ENCODE measurements at regions not wholly inside any gene's neighbourhood (a gene's known extent, or its start where the extent isn't known, plus 50 kb on each side); places are given as distances from the start of the nearest gene placed in this dataset.

- FAIRE-seq = no peak
Observed at GRCh38 chr6:119591235-119591634, 241.7 kb upstream of the MAN1A1 start.

GRCh38 chr6:119590066-119590465 is 240.5 kb upstream of the MAN1A1 start:
- DNase-seq (ENCODE audit: low read depth) = peak; percentile 33
- no peak for TF ChIP-seq CTCF (IDR thresholded peaks at IDR 0.05; ENCODE audit: insufficient read depth, low read length, severe bottlenecking)
- Histone ChIP-seq H3K36me3 (ENCODE audit: control insufficient read depth, insufficient read depth, low read length) (no peaks in the 10 kb centered on the region), H3K4me3 (ENCODE audit: low read depth, low read length) (no peak overlapping the region), H3K27me3 (ENCODE audit: control insufficient read depth, insufficient read depth, low read length) (no peaks in the 10 kb centered on the region)
- FAIRE-seq = no peak

More at GRCh38 chr6:119591235-119591634, 241.7 kb upstream of the MAN1A1 start:
- Histone ChIP-seq H3K36me3 (ENCODE audit: control insufficient read depth, insufficient read depth, low read length) (no peaks in the 10 kb centered on the region), H3K4me3 (ENCODE audit: low read depth, low read length) (no peak overlapping the region), H3K27me3 (ENCODE audit: control insufficient read depth, insufficient read depth, low read length) (no peaks in the 10 kb centered on the region)
- TF ChIP-seq CTCF (IDR thresholded peaks at IDR 0.05; ENCODE audit: insufficient read depth, low read length, severe bottlenecking) = no peak
- DNase-seq (ENCODE audit: low read depth) = no peak

GRCh38 chr6:119587537-119587936 is 238.0 kb upstream of the MAN1A1 start:
- TF ChIP-seq CTCF (IDR thresholded peaks at IDR 0.05; ENCODE audit: insufficient read depth, low read length, severe bottlenecking) = no peak
- FAIRE-seq = no peak
- Histone ChIP-seq H3K36me3 (ENCODE audit: control insufficient read depth, insufficient read depth, low read length) (no peaks in the 10 kb centered on the region), H3K4me3 (ENCODE audit: low read depth, low read length) (no peak overlapping the region), H3K27me3 (ENCODE audit: control insufficient read depth, insufficient read depth, low read length) (no peaks in the 10 kb centered on the region)
- peak; percentile 80 for DNase-seq (ENCODE audit: low read depth)

- H3K4me3 ChIP-seq (ENCODE audit: low read depth, low read length) = no peak overlapping the region
- no peak for DNase-seq (ENCODE audit: low read depth)
- no peak for TF ChIP-seq CTCF (IDR thresholded peaks at IDR 0.05; ENCODE audit: insufficient read depth, low read length, severe bottlenecking)
- no peak for FAIRE-seq
- H3K36me3 ChIP-seq (ENCODE audit: control insufficient read depth, insufficient read depth, low read length) = no peaks in the 10 kb centered on the region
- H3K27me3 ChIP-seq (ENCODE audit: control insufficient read depth, insufficient read depth, low read length) = no peaks in the 10 kb centered on the region
Observed at GRCh38 chr6:119586250-119586882, 236.8 kb upstream of the MAN1A1 start.

GRCh38 chr6:119584088-119584487 is 234.5 kb upstream of the MAN1A1 start:
- Histone ChIP-seq H3K4me3 (ENCODE audit: low read depth, low read length) (no peak overlapping the region), H3K36me3 (ENCODE audit: control insufficient read depth, insufficient read depth, low read length) (no peaks in the 10 kb centered on the region), H3K27me3 (ENCODE audit: control insufficient read depth, insufficient read depth, low read length) (no peaks in the 10 kb centered on the region)
- TF ChIP-seq CTCF (IDR thresholded peaks at IDR 0.05; ENCODE audit: insufficient read depth, low read length, severe bottlenecking) = no peak
- no peak for DNase-seq (ENCODE audit: low read depth)
- no peak for FAIRE-seq

GRCh38 chr6:119581220-119581619 is 231.7 kb upstream of the MAN1A1 start:
- TF ChIP-seq CTCF (IDR thresholded peaks at IDR 0.05; ENCODE audit: insufficient read depth, low read length, severe bottlenecking) = no peak

More at GRCh38 chr6:119581220-119581619, 231.7 kb upstream of the MAN1A1 start:
- Histone ChIP-seq H3K4me3 (ENCODE audit: low read depth, low read length) (no peak overlapping the region), H3K36me3 (ENCODE audit: control insufficient read depth, insufficient read depth, low read length) (no peaks in the 10 kb centered on the region), H3K27me3 (ENCODE audit: control insufficient read depth, insufficient read depth, low read length) (no peaks in the 10 kb centered on the region)
- DNase-seq (ENCODE audit: low read depth) = no peak
- FAIRE-seq = no peak

Data from bronchial epithelial cell (primary cell).